SU-DHL-6 (cell line): ENCODE measurements at regions not wholly inside any gene's neighbourhood (a gene's known extent, or its start where the extent isn't known, plus 50 kb on each side); places are given as distances from the start of the nearest gene placed in this dataset.

Experiments
- H2AFZ ChIP-seq: fragments of 200-600 bp; sonication (generic); 2 replicates; pipeline ENCODE4 v1.6.1; 2014; ENCODE audit warnings: low read depth, mild to moderate bottlenecking, moderate library complexity, mixed read lengths, antibody characterized with exemption, low read length; ENCODE audit not compliant: severe bottlenecking
- H3F3A ChIP-seq: fragments of 200-600 bp; shearing (Covaris generic); 2 replicates; pipeline ENCODE4 v1.6.0; 2016; ENCODE audit warnings: antibody characterized with exemption, mild to moderate bottlenecking; ENCODE audit not compliant: insufficient read depth
- H3K27ac ChIP-seq: fragments of 200-600 bp; sonication (generic); 2 replicates; pipeline ENCODE4 v1.5.1; 2016; ENCODE audit warnings: low read depth, mild to moderate bottlenecking, low read length, moderate library complexity, mixed read lengths
- H3K27me3 ChIP-seq: fragments of 200-600 bp; sonication (generic), shearing (Covaris generic); 2 replicates; pipeline ENCODE4 v1.6.0; 2014; ENCODE audit warnings: mild to moderate bottlenecking, low read length
- H3K36me3 ChIP-seq: fragments of 200-600 bp; sonication (generic); 2 replicates; pipeline ENCODE4 v1.6.1; 2014; ENCODE audit warnings: mild to moderate bottlenecking, low read length, mixed read lengths
- H3K4me2 ChIP-seq: fragments of 300-600, 200-600 bp; shearing (Covaris generic), sonication (generic); 2 replicates; pipeline ENCODE4 v1.6.0; 2014; ENCODE audit warnings: low read length, low read depth, mild to moderate bottlenecking; ENCODE audit not compliant: poor library complexity, severe bottlenecking
- H3K4me3 ChIP-seq: fragments of 200-600 bp; sonication (generic); 2 replicates; pipeline ENCODE4 v1.5.1; 2014; ENCODE audit warnings: antibody characterized with exemption, low read length, mild to moderate bottlenecking, mixed read lengths; ENCODE audit not compliant: insufficient read depth, poor library complexity, severe bottlenecking
- H3K79me2 ChIP-seq: fragments of 200-600 bp; sonication (generic); 2 replicates; pipeline ENCODE4 v1.6.1; 2014; ENCODE audit warnings: mild to moderate bottlenecking, low read length, moderate library complexity; ENCODE audit not compliant: insufficient read depth
- H3K9ac ChIP-seq: fragments of 200-600 bp; sonication (generic); 2 replicates; pipeline ENCODE4 v1.7.0; 2014; ENCODE audit warnings: mild to moderate bottlenecking, low read length
- H3K9me2 ChIP-seq: fragments of 200-600 bp; sonication (generic); replicated peaks from 2 replicates; pipeline ENCODE4 v1.6.1; 2014; ENCODE audit warnings: low read length; ENCODE audit not compliant: insufficient read depth
- H3K9me3 ChIP-seq: fragments of 200-600 bp; sonication (generic); 2 replicates; pipeline ENCODE4 v1.6.1; 2014; ENCODE audit warnings: low read length, mixed read lengths; ENCODE audit not compliant: insufficient read depth
- H4K20me1 ChIP-seq: fragments of 200-600 bp; sonication (generic); 2 replicates; pipeline ENCODE4 v1.6.1; 2014; ENCODE audit warnings: low read depth, mild to moderate bottlenecking, antibody characterized with exemption, low read length, moderate library complexity, mixed read lengths
- EZH2phosphoT487 ChIP-seq: fragments of 200-600 bp; sonication (generic), shearing (Covaris generic); conservative IDR thresholded peaks from 2 replicates; pipeline ENCODE4 v1.6.1; 2018; ENCODE audit warnings: mild to moderate bottlenecking, antibody characterized with exemption, low read length, moderate library complexity, mixed read lengths
- TF ChIP-seq, protein P1 (sequence below): fragments of 200-600 bp; sonication (generic); IDR thresholded peaks from one replicate; pipeline ENCODE4 v1.5.1; 2017; ENCODE audit warnings: antibody characterized with exemption, mild to moderate bottlenecking, low read length, moderate library complexity; ENCODE audit not compliant: insufficient read depth, poor library complexity, severe bottlenecking

DNA sequence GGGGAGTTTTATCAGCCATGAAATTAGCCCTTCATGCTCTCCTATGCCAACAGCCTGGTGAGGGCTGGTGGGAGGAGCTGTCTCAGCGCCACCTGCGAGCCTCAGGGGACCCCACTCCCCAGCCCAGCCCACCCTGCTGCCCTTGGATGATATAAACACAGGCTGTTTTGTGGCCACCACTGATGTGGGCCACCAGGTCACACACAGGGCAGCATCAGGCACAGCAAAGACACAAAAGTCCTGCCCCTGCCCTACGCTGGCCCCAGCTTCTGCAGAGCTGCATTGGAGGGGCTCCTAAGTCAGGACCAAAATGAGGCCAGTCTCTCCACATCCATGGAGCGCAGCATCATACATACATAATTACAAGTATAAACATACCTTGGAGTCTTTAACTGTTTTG, 110.6 kb upstream of the TEX51 start:
- no peaks in the 10 kb centered on the region for H3K9me2 ChIP-seq
- no peaks in the 10 kb centered on the region for H3K27me3 ChIP-seq
- H4K20me1 ChIP-seq, result no peaks in the 10 kb centered on the region
- H3K4me3 ChIP-seq, result no peak overlapping the region
- H3K9ac ChIP-seq, result no peak overlapping the region
- H3K36me3 ChIP-seq, result no peaks in the 10 kb centered on the region
- no peak overlapping the region for H3K27ac ChIP-seq
- H2AFZ ChIP-seq, result no peak overlapping the region
- no peaks in the 10 kb centered on the region for H3K79me2 ChIP-seq
- TF ChIP-seq, protein P1, sequence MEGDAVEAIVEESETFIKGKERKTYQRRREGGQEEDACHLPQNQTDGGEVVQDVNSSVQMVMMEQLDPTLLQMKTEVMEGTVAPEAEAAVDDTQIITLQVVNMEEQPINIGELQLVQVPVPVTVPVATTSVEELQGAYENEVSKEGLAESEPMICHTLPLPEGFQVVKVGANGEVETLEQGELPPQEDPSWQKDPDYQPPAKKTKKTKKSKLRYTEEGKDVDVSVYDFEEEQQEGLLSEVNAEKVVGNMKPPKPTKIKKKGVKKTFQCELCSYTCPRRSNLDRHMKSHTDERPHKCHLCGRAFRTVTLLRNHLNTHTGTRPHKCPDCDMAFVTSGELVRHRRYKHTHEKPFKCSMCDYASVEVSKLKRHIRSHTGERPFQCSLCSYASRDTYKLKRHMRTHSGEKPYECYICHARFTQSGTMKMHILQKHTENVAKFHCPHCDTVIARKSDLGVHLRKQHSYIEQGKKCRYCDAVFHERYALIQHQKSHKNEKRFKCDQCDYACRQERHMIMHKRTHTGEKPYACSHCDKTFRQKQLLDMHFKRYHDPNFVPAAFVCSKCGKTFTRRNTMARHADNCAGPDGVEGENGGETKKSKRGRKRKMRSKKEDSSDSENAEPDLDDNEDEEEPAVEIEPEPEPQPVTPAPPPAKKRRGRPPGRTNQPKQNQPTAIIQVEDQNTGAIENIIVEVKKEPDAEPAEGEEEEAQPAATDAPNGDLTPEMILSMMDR, result no peak
- TF ChIP-seq EZH2phosphoT487, result no peak
- H3K9me3 ChIP-seq, result no peaks in the 10 kb centered on the region
- H3K4me2 ChIP-seq, result no peak overlapping the region
- no peaks in the 10 kb centered on the region for H3F3A ChIP-seq

DNA sequence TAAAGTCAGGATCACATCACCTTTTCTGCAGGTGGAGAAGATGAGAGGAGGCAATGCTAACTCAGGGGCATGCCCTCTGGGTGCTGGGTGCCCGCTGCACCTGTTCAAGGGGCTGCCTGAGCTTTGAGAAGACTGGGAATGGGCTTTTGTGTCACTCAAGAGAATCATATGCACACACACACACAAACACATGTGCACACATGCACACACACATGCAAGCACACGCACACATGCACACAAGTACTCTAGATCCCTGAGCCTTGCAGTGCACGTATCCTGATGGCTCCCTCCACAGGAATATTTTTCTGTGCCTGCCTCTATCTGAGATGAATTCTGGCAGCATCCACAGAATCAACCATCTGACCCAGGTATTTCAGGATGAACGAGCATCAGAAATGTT, 110.0 kb upstream of the TEX51 start:
- no peak overlapping the region for H3K9ac ChIP-seq
- no peaks in the 10 kb centered on the region for H3K27me3 ChIP-seq
- TF ChIP-seq EZH2phosphoT487, result no peak
- TF ChIP-seq, protein P1, result no peak

DNA sequence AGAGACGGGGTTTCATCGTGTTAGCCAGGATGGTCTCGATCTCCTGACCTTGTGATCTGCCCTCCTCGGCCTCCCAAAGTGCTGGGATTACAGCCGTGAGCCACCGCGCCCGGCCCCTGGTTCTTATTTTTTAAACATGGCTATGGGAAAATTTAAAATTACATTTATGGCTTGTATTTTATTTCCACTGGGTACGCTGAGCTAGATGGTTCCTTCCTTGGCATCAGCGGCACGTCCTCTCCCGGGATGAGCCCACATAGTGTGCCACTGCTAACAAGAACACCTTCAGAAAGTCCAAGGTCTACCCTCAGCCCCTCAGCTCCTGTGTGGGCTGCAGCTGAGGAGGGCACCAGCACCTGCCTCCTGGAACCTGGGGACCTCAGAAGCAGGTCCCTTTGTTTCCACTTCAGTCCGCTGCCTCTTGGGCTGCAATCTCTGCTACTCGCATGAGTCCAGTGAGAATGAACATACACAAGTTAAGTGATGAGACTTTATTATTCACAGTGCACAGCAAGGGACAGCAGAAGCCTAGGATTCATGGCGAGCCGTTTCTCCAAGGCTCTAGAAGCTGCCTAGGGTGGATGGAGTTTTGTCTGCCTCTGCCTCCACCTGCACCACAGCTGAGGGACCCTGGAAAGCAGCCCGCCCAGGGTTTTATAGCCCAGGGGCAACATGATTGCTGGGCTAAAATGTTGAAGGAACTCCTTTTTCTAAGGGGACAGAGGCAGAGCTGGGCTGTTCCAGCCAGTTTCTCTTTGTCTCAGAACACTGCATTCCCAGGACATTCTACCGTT, 107.5 kb upstream of the TEX51 start:
- Histone ChIP-seq H3K27me3 (no peaks in the 10 kb centered on the region), H2AFZ (no peak overlapping the region), H3K79me2 (no peaks in the 10 kb centered on the region), H3K27ac (no peak overlapping the region), H3K9ac (no peak overlapping the region), H3K4me3 (no peak overlapping the region), H3K9me2 (no peaks in the 10 kb centered on the region), H3K36me3 (no peaks in the 10 kb centered on the region), H3F3A (no peaks in the 10 kb centered on the region), H3K9me3 (no peaks in the 10 kb centered on the region), H4K20me1 (no peaks in the 10 kb centered on the region), H3K4me2 (no peak overlapping the region)
- no peak for TF ChIP-seq EZH2phosphoT487
- TF ChIP-seq, protein P1, result no peak

More for the DNA sequence above, 110.0 kb upstream of the TEX51 start:
- H3K4me3 ChIP-seq, result no peak overlapping the region
- no peaks in the 10 kb centered on the region for H3K9me3 ChIP-seq
- no peaks in the 10 kb centered on the region for H3F3A ChIP-seq
- H3K9me2 ChIP-seq, result no peaks in the 10 kb centered on the region
- H3K79me2 ChIP-seq, result no peaks in the 10 kb centered on the region
- no peak overlapping the region for H3K4me2 ChIP-seq
- H2AFZ ChIP-seq, result no peak overlapping the region
- no peaks in the 10 kb centered on the region for H3K36me3 ChIP-seq
- H4K20me1 ChIP-seq, result no peaks in the 10 kb centered on the region
- no peak overlapping the region for H3K27ac ChIP-seq
